SH-SY5Y (cell line): ENCODE measurements at regions not wholly inside any gene's neighbourhood (a gene's known extent, or its start where the extent isn't known, plus 50 kb on each side); places are given as distances from the start of the nearest gene placed in this dataset.

ENCODE experiments used
- GATA2 ChIP-seq: IDR thresholded peaks from 2 replicates; pipeline ENCODE4 v1.6.1; 2011; ENCODE audit warnings: mild to moderate bottlenecking, low read depth, low read length
- GATA3 ChIP-seq: IDR thresholded peaks from 2 replicates; pipeline ENCODE4 v1.6.1; 2011; ENCODE audit warnings: low read depth, mild to moderate bottlenecking, low read length, moderate library complexity

- no peak for TF ChIP-seq GATA2
- no peak for TF ChIP-seq GATA3
Observed at GRCh38 chr1:177640687-177641086, 329.2 kb downstream of the SEC16B start.
